Uterus (tissue), 3 donors: ENCODE measurements at regions not wholly inside any gene's neighbourhood (a gene's known extent, or its start where the extent isn't known, plus 50 kb on each side); places are given as distances from the start of the nearest gene placed in this dataset.

ENCODE experiments used
- DNase-seq, 2 donors: peaks; one replicate each; pipeline ENCODE4 v3.0.0-alpha.2; 2019 to 2020
- H3K27ac ChIP-seq, 2 donors: fragments of 200-600 bp; sonication (generic); 1 replicate in 1 of 2; 2 replicates in 1 of 2; pipeline ENCODE4 v1.5.1; 2016 to 2018
- H3K27me3 ChIP-seq, 2 donors: fragments of 200-600 bp; sonication (generic); one replicate each; pipeline ENCODE4 v1.5.1; 2018 to 2019; ENCODE audit warnings: control low read depth in 1 of 2
- H3K36me3 ChIP-seq, 2 donors: fragments of 200-600 bp; sonication (generic); one replicate each; pipeline ENCODE4 v1.5.1; 2019; ENCODE audit warnings: control low read depth in 1 of 2
- H3K4me1 ChIP-seq, 2 donors: fragments of 200-600 bp; sonication (generic); one replicate each; pipeline ENCODE4 v1.5.1; 2018 to 2019; ENCODE audit warnings: control low read depth in 1 of 2
- H3K4me3 ChIP-seq, 2 donors: fragments of 200-600 bp; sonication (generic); 1 replicate in 1 of 2; 2 replicates in 1 of 2; pipeline ENCODE4 v1.5.1; 2018 to 2019; ENCODE audit warnings: mild to moderate bottlenecking in 1 of 2
- H3K9me3 ChIP-seq, 2 donors: fragments of 200-600 bp; sonication (generic); one replicate each; pipeline ENCODE4 v1.5.1; 2019; ENCODE audit warnings: control low read depth in 1 of 2
- POLR2A ChIP-seq, 2 donors: fragments of 450-650 bp; IDR thresholded peaks; one replicate each; pipeline ENCODE4 v1.6.1; 2016; ENCODE audit warnings: antibody characterized with exemption in 2 of 2, mild to moderate bottlenecking in 1 of 2, moderate library complexity in 1 of 2
- intact Hi-C: fragments of 100-400 bp; cut with DNase I; formaldehyde crosslinking; loops from one replicate; pipeline ENCODE4 v1.15.1; 2023; ENCODE audit warnings: low total_unique reads
- TF ChIP-seq, protein P1 (sequence below), 4 experiments: fragments of 200-600 bp in 2 of 4; fragments of 450-650 bp in 2 of 4; sonication (generic) in 2 of 4; IDR thresholded peaks; one replicate each; pipeline ENCODE4 v1.5.1; 2016 to 2019; ENCODE audit warnings: antibody characterized with exemption in 4 of 4, mild to moderate bottlenecking in 2 of 4, moderate library complexity in 1 of 4
- donor health status: DM: yes; HTN: yes; CAD: no.

DNA sequence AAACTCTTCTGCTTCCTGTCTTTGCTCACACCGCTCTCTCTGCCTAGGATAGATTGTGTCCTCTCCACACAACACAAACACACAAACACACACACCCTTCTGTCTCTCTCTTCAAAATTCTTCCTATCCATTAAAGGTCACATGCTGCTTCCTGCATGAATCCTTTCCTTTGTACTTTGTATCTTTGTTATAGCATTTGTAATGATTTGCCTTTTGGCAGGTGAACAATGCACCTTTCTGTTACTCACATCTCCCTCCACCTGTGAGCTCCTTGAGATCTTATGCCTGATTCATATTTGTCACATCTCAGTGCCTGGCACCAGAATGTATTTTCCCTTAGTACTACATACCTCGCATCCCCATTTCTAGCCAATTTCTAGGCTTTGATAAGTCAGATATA, 251.4 kb upstream of the UMPS start:
- TF ChIP-seq POLR2A (IDR thresholded peaks at IDR 0.05) = no peak
- TF ChIP-seq, protein P1, sequence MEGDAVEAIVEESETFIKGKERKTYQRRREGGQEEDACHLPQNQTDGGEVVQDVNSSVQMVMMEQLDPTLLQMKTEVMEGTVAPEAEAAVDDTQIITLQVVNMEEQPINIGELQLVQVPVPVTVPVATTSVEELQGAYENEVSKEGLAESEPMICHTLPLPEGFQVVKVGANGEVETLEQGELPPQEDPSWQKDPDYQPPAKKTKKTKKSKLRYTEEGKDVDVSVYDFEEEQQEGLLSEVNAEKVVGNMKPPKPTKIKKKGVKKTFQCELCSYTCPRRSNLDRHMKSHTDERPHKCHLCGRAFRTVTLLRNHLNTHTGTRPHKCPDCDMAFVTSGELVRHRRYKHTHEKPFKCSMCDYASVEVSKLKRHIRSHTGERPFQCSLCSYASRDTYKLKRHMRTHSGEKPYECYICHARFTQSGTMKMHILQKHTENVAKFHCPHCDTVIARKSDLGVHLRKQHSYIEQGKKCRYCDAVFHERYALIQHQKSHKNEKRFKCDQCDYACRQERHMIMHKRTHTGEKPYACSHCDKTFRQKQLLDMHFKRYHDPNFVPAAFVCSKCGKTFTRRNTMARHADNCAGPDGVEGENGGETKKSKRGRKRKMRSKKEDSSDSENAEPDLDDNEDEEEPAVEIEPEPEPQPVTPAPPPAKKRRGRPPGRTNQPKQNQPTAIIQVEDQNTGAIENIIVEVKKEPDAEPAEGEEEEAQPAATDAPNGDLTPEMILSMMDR (IDR thresholded peaks at IDR 0.05) = no peak
- intact Hi-C loops = no loop called here
- no peaks in the 10 kb centered on the region for H3K9me3 ChIP-seq
- no peaks in the 10 kb centered on the region for H3K27me3 ChIP-seq
- DNase-seq = no peak
- no peak overlapping the region for H3K27ac ChIP-seq
- H3K4me1 ChIP-seq = no peaks in the 10 kb centered on the region
- H3K4me3 ChIP-seq = no peak overlapping the region
- H3K36me3 ChIP-seq = peaks cover 0 to 1% of the 10 kb centered on the region in 2 donors

DNA sequence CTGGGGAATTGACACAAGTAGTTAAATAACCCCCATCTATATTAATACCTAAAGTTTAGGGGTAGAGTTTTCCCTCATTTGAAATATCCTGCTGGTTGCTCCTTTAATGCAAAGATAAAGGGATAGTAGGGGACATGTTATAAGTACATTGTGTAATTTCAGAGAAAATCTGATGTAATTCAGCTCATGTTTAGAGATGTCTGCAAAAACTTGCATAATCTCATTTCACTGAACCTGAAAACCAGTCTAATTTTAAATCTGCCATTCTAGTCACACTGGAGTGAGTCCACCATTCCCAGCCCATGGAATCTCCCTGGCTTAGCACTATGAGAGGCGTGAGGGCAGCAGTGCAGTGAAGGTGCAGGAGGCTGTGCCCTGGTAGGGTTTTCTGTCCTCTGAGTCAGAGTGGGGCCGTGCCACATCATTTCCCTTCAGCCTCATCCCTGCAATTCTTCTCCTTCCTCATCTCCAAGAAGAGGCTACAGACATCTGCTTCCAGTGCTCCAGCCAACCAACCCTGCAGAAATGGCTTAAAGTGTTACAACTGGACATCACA, 246.3 kb upstream of the UMPS start:
- no peak for DNase-seq
- Histone ChIP-seq H3K4me3 (no peak overlapping the region), H3K27ac (no peak overlapping the region), H3K4me1 (no peaks in the 10 kb centered on the region), H3K9me3 (no peaks in the 10 kb centered on the region), H3K27me3 (no peaks in the 10 kb centered on the region), H3K36me3 (no peaks in the 10 kb centered on the region)
- intact Hi-C loops = no loop called here
- no peak for TF ChIP-seq POLR2A (IDR thresholded peaks at IDR 0.05)
- TF ChIP-seq, protein P1 (IDR thresholded peaks at IDR 0.05) = no peak

DNA sequence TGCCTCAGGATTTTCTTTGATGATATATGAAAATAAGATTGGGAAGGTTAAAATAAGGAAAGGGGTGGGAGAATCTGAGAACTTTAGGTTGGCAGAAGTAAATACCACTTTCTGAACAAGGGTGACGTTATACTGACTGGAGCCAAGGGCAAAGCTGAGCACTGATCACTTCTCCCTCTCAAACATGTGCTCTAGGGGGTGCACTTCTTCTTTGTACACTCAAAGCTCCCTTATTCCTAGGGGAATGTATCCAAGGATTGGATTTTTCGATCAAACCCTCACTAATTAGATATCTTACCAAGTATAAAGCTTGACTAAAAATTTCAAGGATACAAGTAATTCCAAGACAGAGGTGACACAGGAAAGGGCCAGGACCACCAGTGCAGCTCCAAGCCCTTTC, 243.9 kb upstream of the UMPS start:
- TF ChIP-seq, protein P1 (IDR thresholded peaks at IDR 0.05) = no peak
- H3K27me3 ChIP-seq = no peaks in the 10 kb centered on the region
- H3K9me3 ChIP-seq = no peaks in the 10 kb centered on the region
- intact Hi-C loops = no loop called here
- H3K36me3 ChIP-seq = no peaks in the 10 kb centered on the region
- H3K27ac ChIP-seq = no peak overlapping the region
- H3K4me1 ChIP-seq = no peaks in the 10 kb centered on the region
- H3K4me3 ChIP-seq = no peak overlapping the region
- DNase-seq = no peak

DNA sequence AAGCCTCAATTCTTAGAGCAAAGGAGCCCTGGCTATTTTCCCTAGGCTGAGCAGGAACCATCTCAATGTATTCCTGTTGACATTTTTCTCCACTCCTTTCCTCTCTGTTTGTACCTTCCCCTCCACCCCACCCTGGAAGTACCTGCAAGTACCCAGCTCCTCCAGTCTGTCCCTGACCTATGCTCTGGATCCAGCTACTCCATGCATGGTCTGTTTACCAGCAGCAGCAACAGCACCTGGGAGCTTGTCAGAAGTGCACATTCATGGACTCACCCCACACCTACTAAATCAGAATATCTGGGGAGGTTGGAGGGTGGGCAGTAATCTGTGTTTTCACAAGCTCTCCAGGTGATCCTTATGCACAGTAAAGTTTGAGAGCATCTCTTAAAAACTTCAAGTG, 240.7 kb upstream of the UMPS start:
- DNase-seq = no peak
- no peak for TF ChIP-seq POLR2A (IDR thresholded peaks at IDR 0.05)
- TF ChIP-seq, protein P1 (IDR thresholded peaks at IDR 0.05) = no peak
- H3K4me1 ChIP-seq = no peaks in the 10 kb centered on the region
- no peaks in the 10 kb centered on the region for H3K27me3 ChIP-seq
- no peak overlapping the region for H3K4me3 ChIP-seq
- H3K9me3 ChIP-seq = no peaks in the 10 kb centered on the region
- H3K36me3 ChIP-seq = no peaks in the 10 kb centered on the region
- intact Hi-C loops = no loop called here
- H3K27ac ChIP-seq = no peak overlapping the region

DNA sequence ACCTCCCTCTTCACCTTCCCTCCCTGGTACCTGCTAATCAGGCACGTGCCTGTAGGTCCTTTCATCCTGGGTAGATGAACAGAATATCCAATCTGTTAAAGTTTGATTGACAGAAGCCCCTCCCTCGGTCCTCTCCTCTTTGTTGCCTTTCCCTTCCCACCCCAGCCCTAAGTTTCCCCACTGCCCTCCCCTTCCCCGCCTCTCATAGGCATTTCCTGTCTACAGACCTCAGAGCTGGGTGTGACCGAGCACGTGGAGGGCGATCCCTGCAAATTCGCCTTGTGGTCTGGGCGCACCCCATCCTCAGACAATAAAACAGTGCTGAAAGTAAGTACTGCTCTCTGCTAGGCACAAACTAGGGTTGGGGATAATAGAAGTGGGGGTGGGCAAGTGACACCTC, 239.2 kb upstream of the UMPS start:
- intact Hi-C loops = loop anchor here (10.0 kb wide), 1 partner anchor 64 kb away; no protein-coding TSS in a partner anchor

More for the DNA sequence above, 239.2 kb upstream of the UMPS start:
- Histone ChIP-seq H3K4me1 (no peaks in the 10 kb centered on the region), H3K9me3 (no peaks in the 10 kb centered on the region), H3K27ac (no peak overlapping the region), H3K27me3 (no peaks in the 10 kb centered on the region), H3K36me3 (no peaks in the 10 kb centered on the region), H3K4me3 (no peak overlapping the region)
- TF ChIP-seq, protein P1 (IDR thresholded peaks at IDR 0.05) = no peak
- TF ChIP-seq POLR2A (IDR thresholded peaks at IDR 0.05) = no peak
- no peak for DNase-seq
